SKM-1 treated with dmso at 0.1 percent for 144 hours (cell line): ENCODE measurements at regions not wholly inside any gene's neighbourhood (a gene's known extent, or its start where the extent isn't known, plus 50 kb on each side); places are given as distances from the start of the nearest gene placed in this dataset.
A peak's percentile ranks its signal among the peaks of the same experiment; 100 is the strongest.
"Not testable (repeated sequence)": the region's sequence is repeated elsewhere in the genome, so short reads cannot be mapped to it uniquely, and the experiment has no call there.

Experiments used
- DNase-seq: peaks from one replicate; lab custom pipeline; 2025; ENCODE audit not compliant: unreplicated experiment; lab: John Stamatoyannopoulos, UW

DNA sequence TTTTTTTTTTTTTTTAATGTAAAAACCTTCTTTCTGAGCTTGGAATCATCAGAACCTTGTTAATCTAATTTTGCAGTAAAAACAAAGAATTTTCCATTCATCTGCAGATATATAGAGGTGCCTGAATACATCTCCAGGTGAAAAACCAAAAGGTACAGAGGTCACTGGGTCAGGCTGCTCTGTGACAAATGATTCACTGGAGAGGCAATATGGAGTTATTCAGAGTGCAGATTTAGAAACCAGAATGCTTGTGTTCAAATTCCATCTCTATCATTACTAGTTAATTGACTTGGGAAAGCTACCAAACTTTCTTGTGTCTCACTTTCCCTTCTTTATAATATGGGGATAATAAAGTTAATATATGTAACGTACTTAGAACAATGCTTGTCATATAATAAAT, 51.5 kb upstream of the C1orf53 start:
- no peak for DNase-seq

- DNase-seq: no peak
Measured at GRCh38 chr1:197850042-197850441, 52.4 kb upstream of the C1orf53 start.

DNA sequence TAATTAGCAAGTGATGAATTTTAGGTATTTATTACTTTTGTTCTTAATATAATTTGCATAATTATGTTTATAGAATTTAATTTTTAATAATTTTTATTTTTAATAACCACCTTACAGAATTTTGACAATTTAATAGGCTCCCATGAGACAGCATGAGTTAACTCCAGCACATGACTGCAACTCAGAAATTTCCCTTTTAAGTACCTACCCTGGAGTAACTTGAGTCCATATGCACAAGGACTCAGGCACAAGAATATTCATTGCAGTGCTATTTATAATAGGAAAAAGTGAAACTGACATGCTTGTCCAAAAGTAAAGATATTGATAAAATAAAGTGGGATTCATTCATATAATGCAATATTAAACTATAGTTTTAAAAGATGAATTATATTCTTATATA, 54.1 kb upstream of the C1orf53 start:
- DNase-seq: no peak

DNA sequence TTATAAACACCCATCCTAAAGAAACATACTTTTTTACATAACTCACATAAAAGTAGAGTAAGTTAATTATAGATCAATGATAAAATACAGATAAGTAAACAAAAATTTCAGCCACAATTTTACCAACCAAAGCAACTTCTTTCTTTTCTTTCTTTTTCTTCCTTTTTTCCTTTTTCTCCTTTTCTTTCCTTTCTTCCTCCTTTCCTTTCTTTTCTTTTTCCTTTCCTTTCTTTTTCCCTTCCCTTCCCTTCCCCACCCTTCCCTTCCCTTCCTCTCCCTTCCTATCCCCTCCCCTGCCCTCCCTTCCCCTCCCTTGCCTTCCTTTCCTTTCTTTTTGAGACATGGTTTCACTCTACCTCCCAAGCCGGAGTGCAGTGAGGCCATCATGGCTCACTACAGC, 56.5 kb upstream of the C1orf53 start:
- no peak for DNase-seq

GRCh38 chr1:197844651-197845050, 57.8 kb upstream of the C1orf53 start:
- no peak for DNase-seq

GRCh38 chr1:197843401-197843800, 59.0 kb upstream of the C1orf53 start:
- peak; percentile 52 for DNase-seq

- no peak for DNase-seq
Measured at GRCh38 chr1:197842646-197843045, 59.8 kb upstream of the C1orf53 start.

DNA sequence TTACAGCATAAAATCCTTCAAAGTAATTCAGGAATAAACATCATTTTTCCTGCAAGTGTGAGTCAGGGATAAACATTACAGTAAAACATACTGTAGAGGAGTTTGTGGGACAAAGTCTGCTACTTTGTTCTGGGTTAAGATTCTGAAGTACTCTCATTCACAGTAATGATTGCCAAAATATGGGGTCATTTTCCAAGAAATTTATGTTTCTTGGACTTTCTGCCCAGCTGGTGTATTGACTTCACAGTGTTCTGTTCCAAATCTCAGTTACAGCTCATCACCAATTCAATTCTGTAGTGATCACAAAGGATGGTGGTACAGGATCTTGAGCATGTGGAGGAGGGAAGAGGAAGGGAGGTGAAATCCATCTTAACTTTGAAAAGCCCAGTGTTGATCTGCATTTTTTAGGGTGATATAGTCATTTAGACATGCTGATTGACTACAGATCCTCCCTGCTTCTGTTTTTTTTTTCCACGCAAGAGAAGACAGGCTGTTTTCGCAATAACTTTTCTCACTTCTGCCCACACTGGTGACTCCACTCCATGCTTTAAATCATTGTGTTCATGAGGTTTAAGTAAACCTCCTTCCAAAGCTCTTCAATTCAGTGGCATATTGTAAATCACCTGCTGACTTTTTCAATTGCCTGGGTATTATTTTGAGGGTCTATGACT, 60.4 kb upstream of the C1orf53 start:
- peak; percentile 71 for DNase-seq

DNA sequence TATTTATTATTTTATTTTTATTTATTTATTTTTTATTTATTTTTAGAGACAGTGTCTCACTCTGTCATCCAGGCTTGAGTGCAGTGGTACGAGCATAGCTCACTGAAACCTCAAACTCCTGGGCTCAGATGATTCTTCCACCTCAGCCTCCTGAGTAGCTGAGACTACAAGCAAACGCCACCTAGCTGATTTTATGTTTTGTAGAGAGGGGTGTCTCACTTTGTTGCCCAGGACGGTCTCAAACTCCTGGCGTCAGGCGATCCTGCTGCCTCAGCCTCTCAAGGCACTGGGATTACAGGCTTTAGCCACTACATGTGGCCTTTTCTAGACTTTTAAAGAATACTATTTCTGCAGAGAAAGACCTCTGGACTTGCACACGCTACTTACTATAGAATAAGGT, 61.3 kb upstream of the C1orf53 start:
- no peak for DNase-seq

DNA sequence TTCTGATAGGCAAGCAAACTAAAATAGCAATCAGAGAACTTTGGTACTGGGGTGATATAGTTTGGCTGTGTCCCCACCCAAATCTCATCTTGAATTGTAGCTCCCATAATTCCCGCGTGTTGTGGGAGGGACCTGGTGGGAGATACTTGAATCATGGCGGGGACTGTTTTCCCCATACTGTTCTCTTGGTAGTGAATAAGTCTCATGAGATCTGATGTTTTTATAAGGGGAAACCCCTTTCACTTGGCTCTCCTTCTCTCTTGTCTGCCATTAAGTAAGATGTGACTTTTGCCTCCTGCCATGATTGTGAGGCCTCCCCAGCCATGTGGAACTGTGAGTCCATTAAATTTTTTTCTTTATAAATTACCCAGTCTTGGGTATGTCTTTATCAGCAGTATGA, 62.6 kb upstream of the C1orf53 start:
- not testable (repeated sequence) for DNase-seq

DNA sequence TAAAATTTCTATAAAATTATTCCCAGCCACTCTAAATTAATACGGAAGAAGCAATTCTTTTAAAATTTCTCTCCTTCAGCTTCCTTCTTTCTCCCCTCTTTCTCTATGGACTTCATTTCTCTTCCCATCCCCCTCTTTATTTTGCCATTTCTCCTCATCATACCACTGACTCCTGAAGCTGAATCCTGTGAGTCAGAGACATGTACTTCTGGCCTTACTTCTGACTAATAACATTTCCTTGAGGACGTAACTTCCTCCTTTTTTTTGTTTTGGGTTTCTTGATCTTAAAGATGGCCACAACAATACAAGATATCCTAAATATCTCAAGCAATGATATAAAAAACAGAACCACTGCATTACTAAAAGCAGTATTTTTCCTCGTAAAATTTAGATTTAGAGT, 63.6 kb upstream of the DENND1B start:
- DNase-seq: peak; percentile 81

DNA sequence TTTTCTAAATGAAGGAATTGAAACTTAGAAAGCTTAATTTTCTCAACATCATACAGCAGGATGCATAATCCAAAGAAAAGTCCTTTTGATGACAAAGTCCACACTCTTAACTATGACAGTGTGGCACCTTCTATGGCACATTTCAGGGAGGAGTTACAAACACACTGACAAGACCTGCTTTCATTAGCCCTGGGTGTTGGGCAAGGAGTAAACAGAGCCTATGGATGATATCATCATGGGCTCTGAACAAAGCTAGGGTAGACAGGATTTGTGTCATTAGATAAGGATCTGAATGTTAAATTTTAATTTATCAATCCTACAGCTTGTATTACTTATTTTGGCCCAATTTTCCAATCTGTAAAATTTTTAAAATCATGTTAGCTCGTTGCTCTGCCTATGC, 62.6 kb upstream of the DENND1B start:
- no peak for DNase-seq

DNA sequence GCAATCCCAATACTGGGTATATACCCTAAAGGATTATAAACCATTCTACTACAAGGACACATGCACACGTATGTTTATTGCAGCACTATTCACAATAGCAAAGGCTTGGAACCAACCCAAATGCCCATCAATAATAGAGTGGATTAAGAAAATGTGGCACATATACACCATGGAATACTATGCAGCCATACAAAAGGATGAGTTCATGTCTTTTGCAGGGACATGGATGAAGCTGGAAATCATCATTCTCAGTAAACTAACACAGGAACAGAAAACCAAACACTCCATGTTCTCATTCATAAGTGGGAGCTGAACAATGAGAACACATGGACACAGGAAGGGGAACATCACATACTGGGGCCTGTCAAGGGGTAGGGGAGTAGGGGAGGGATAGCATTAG, 61.1 kb upstream of the DENND1B start:
- not testable (repeated sequence) for DNase-seq

DNA sequence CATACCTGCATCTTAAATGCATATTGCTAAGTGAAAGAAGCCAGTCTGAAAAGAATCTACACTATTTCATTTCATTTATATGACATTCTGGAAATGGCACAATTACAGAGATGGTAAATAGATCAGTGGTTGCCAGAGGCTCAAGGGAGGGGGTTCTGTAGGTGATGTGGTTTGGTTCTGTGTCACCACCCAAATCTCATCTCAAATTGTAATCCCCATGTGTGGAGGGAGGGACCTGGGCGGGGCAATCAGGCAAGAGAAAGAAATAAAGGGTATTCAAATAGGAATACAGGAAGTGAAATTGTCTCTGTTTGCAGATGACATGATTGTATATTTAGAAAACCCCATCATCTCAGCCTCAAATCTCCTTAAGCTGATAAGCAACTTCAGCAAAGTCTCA, 53.7 kb upstream of the DENND1B start:
- DNase-seq: not testable (repeated sequence)

DNA sequence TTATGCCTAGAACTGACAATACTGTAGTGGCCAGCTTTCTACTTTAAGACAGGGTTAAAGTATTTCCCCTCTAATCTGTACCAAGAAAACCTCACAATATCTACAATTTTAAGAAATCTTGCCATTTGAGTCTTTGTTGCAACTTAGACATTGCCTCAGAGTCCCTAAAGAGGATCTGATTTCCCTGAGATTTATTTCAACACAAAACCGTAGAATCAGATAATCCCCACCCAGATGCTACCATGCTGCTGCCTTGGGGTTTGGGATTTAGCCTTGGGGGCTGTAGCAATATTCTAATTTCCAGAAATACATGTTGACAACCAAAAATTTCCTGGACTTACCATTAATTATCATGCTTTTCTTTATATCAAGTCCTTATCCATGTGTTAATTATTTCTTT, 50.3 kb upstream of the DENND1B start:
- no peak for DNase-seq
